H9 (cell line): ENCODE measurements at regions not wholly inside any gene's neighbourhood (a gene's known extent, or its start where the extent isn't known, plus 50 kb on each side); places are given as distances from the start of the nearest gene placed in this dataset.

Experiments
- DNase-seq: peaks from one replicate; pipeline ENCODE4 v3.0.0-alpha.2; 2017
- H2AFZ ChIP-seq: one replicate; pipeline ENCODE4 v1.6.1; 2013; ENCODE audit warnings: mild to moderate bottlenecking, low read length, control low read depth, moderate library complexity
- H2AK5ac ChIP-seq: 2 replicates; pipeline ENCODE4 v1.6.1; 2013; ENCODE audit warnings: low read length, control low read depth, mixed read lengths; ENCODE audit not compliant: insufficient read length
- H2BK120ac ChIP-seq: one replicate; pipeline ENCODE4 v1.6.1; 2013; ENCODE audit warnings: low read depth, mild to moderate bottlenecking, low read length, control low read depth, inconsistent platforms; ENCODE audit not compliant: poor library complexity, severe bottlenecking
- H2BK12ac ChIP-seq: 2 replicates; pipeline ENCODE4 v1.6.1; 2013; ENCODE audit warnings: low read length, control low read depth, mixed read lengths, low read depth; ENCODE audit not compliant: insufficient read length
- H2BK15ac ChIP-seq: 2 replicates; pipeline ENCODE4 v1.6.1; 2013; ENCODE audit warnings: low read depth, low read length, control low read depth
- H2BK20ac ChIP-seq: one replicate; pipeline ENCODE4 v1.6.1; 2013; ENCODE audit warnings: low read depth, mild to moderate bottlenecking, low read length, control low read depth, inconsistent platforms; ENCODE audit not compliant: poor library complexity, severe bottlenecking
- H2BK5ac ChIP-seq: 2 replicates; pipeline ENCODE4 v1.6.1; 2013; ENCODE audit warnings: low read length, control low read depth, mixed read lengths; ENCODE audit not compliant: insufficient read length
- H3K14ac ChIP-seq: 2 replicates; pipeline ENCODE4 v1.6.1; 2013; ENCODE audit warnings: low read length, control low read depth; ENCODE audit not compliant: insufficient read depth
- H3K18ac ChIP-seq: 2 replicates; pipeline ENCODE4 v1.6.1; 2013; ENCODE audit warnings: low read depth, mild to moderate bottlenecking, mixed read lengths, low read length, control low read depth; ENCODE audit not compliant: insufficient read length
- H3K23ac ChIP-seq: 2 replicates; pipeline ENCODE4 v1.6.1; 2013; ENCODE audit warnings: low read length, control low read depth, mixed read lengths, low read depth; ENCODE audit not compliant: insufficient read length
- H3K23me2 ChIP-seq: 2 replicates; pipeline ENCODE4 v1.6.1; 2013; ENCODE audit warnings: low read depth, mild to moderate bottlenecking, mixed read lengths, low read length, control low read depth; ENCODE audit not compliant: insufficient read length, poor library complexity, severe bottlenecking
- H3K27ac ChIP-seq: 2 replicates; pipeline ENCODE4 v1.5.1; 2013; ENCODE audit warnings: low read length, control low read depth, mixed read lengths, low read depth; ENCODE audit not compliant: insufficient read length
- H3K27me3 ChIP-seq: 2 replicates; pipeline ENCODE4 v1.6.1; 2013; ENCODE audit warnings: low read length, control low read depth, inconsistent platforms; ENCODE audit not compliant: insufficient read depth
- H3K4ac ChIP-seq: 2 replicates; pipeline ENCODE4 v1.6.1; 2013; ENCODE audit warnings: low read depth, mild to moderate bottlenecking, control low read depth, inconsistent platforms, low read length, moderate library complexity
- H3K4me1 ChIP-seq: 2 replicates; pipeline ENCODE4 v1.6.1; 2013; ENCODE audit warnings: low read length, control low read depth, inconsistent platforms; ENCODE audit not compliant: insufficient read depth
- H3K4me2 ChIP-seq: 2 replicates; pipeline ENCODE4 v1.6.1; 2013; ENCODE audit warnings: low read length, control low read depth, mixed read lengths; ENCODE audit not compliant: insufficient read length, insufficient read depth
- H3K56ac ChIP-seq: 2 replicates; pipeline ENCODE4 v1.6.1; 2013; ENCODE audit warnings: low read depth, mild to moderate bottlenecking, mixed read lengths, low read length, control low read depth; ENCODE audit not compliant: insufficient read length
- H3K79me1 ChIP-seq: 2 replicates; pipeline ENCODE4 v1.6.1; 2013; ENCODE audit warnings: low read depth, mild to moderate bottlenecking, moderate library complexity, low read length, control low read depth, inconsistent platforms; ENCODE audit not compliant: insufficient read depth, poor library complexity, severe bottlenecking
- H3K79me2 ChIP-seq: 2 replicates; pipeline ENCODE4 v1.6.1; 2013; ENCODE audit warnings: low read length, control low read depth, inconsistent platforms; ENCODE audit not compliant: insufficient read depth
- H3K9ac ChIP-seq: 2 replicates; pipeline ENCODE4 v1.6.1; 2013; ENCODE audit warnings: low read length, control low read depth, mixed read lengths; ENCODE audit not compliant: insufficient read length; ENCODE audit errors: extremely low read depth
- H3K9me3 ChIP-seq: one replicate; pipeline ENCODE4 v1.6.1; 2013; ENCODE audit warnings: low read depth, low read length, inconsistent platforms; ENCODE audit not compliant: control insufficient read depth
- H3T11ph ChIP-seq: one replicate; pipeline ENCODE4 v1.6.1; 2013; ENCODE audit warnings: mild to moderate bottlenecking, low read length, control low read depth, inconsistent platforms
- H4K20me1 ChIP-seq: one replicate; pipeline ENCODE4 v1.6.1; 2013; ENCODE audit not compliant: control insufficient read depth, insufficient read length, insufficient read depth
- H4K5ac ChIP-seq: 2 replicates; pipeline ENCODE4 v1.6.1; 2013; ENCODE audit warnings: low read depth, mild to moderate bottlenecking, mixed read lengths, low read length, control low read depth; ENCODE audit not compliant: insufficient read length
- H4K8ac ChIP-seq: replicated peaks from 2 replicates; pipeline ENCODE4 v1.6.1; 2013; ENCODE audit warnings: low read length, control low read depth, mixed read lengths, low read depth; ENCODE audit not compliant: insufficient read length
- H4K91ac ChIP-seq: 2 replicates; pipeline ENCODE4 v1.6.1; 2013; ENCODE audit warnings: low read depth, mild to moderate bottlenecking, moderate library complexity, mixed read lengths, low read length, control low read depth; ENCODE audit not compliant: insufficient read length
- H3K27ac Mint-ChIP-seq, 3 experiments: 2 replicates in 2 of 3; 3 replicates in 1 of 3; pipeline ENCODE4 v1.8.0; 2020 to 2021; ENCODE audit warnings: mixed read lengths in 3 of 3, mild to moderate bottlenecking in 1 of 3, moderate library complexity in 1 of 3
- H3K27me3 Mint-ChIP-seq: 2 replicates; pipeline ENCODE4 v1.8.0; 2021; ENCODE audit warnings: low read depth, mild to moderate bottlenecking, moderate library complexity, mixed read lengths
- H3K36me3 Mint-ChIP-seq, 3 experiments: 2 replicates in 2 of 3; 3 replicates in 1 of 3; pipeline ENCODE4 v1.8.0; 2020 to 2021; ENCODE audit warnings: low read depth in 3 of 3, mixed read lengths in 3 of 3; ENCODE audit not compliant: insufficient read depth in 1 of 3
- H3K4me1 Mint-ChIP-seq, 2 experiments: 2 replicates each; pipeline ENCODE4 v1.8.0; 2020; ENCODE audit warnings: mixed read lengths in 2 of 2
- H3K4me3 Mint-ChIP-seq, 2 experiments: 2 replicates in 1 of 2; 3 replicates in 1 of 2; pipeline ENCODE4 v1.8.0; 2020 to 2021; ENCODE audit warnings: mild to moderate bottlenecking in 2 of 2, mixed read lengths in 2 of 2, moderate library complexity in 1 of 2
- H3K9me3 Mint-ChIP-seq, 2 experiments: 2 replicates in 1 of 2; 3 replicates in 1 of 2; pipeline ENCODE4 v1.8.0; 2020; ENCODE audit warnings: mild to moderate bottlenecking in 2 of 2, mixed read lengths in 2 of 2, moderate library complexity in 1 of 2
- WGBS: extraction: QIAGEN DNeasy Blood & Tissue Kit; methylation state at CpG from one replicate; pipeline ENCODE4 v1.1.7; 2013; ENCODE audit warnings: missing lambda C conversion rate, low lambda C conversion rate, mixed read lengths; ENCODE audit not compliant: insufficient read length; ENCODE audit errors: extremely low coverage; 5-methylcytosine and 5-hydroxymethylcytosine counted together
- TF ChIP-seq, protein P1 (sequence below): fragments of 200-600 bp; sonication (generic); conservative IDR thresholded peaks from 3 replicates; pipeline ENCODE4 v1.8.0; 2021; ENCODE audit warnings: antibody characterized with exemption, mild to moderate bottlenecking

DNA sequence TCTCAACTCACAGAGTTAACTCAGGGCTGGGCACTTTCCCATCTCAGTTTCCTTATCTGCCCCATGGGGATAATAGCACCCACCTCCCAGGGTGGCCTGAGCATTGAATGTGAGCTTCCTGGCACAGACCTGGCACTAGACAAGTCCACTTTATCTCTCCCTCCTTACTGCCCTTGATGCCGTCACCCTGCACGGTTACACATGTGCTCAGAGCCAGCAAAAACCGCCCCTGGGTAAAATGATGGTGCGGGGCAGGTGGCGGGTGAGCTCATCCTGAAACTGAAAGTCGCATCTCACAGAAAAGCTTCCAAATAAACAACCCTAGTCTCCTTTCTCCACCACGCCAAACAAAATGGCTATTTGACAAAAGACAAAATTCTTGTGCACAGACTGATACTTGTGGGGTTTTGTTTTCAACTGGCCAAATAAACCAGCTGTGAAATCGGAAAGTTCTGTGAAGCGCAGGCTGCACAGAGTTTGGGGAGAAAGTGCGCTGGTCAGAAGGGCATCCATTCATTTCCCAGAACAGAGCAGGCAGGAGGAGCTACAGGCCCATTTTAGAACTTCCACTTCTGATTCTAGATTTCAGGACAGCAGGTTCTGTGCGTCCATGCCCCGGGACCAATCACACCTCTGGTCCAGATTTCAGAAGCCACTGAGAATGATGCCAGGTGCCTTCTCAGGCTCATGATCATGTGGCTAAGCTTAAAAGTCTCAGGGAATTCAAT is 138.1 kb downstream of the SHANK2 start:
- Histone ChIP-seq H2BK5ac (no peak overlapping the region), H3K4ac (no peak overlapping the region), H3K27me3 (no peaks in the 10 kb centered on the region), H4K20me1 (no peaks in the 10 kb centered on the region), H3K79me1 (no peaks in the 10 kb centered on the region), H2BK12ac (no peak overlapping the region), H3K4me2 (no peak overlapping the region), H2AK5ac (no peak overlapping the region), H3K4me1 (no peaks in the 10 kb centered on the region; the same call in 1 of the 2 replicates), H2BK120ac (no peak overlapping the region), H4K8ac (no peak overlapping the region), H3K9ac (no peak overlapping the region), H2BK15ac (no peak overlapping the region), H3K23ac (no peak overlapping the region), H4K5ac (no peak overlapping the region), H4K91ac (no peak overlapping the region), H3K56ac (no peak overlapping the region), H3T11ph (no peak overlapping the region), H3K27ac (no peak overlapping the region), H2BK20ac (no peak overlapping the region), H3K9me3 (no peaks in the 10 kb centered on the region), H3K23me2 (no peaks in the 10 kb centered on the region), H2AFZ (no peak overlapping the region), H3K79me2 (no peaks in the 10 kb centered on the region), H3K18ac (no peak overlapping the region), H3K14ac (no peak overlapping the region)
- no peaks in the 10 kb centered on the region for H3K9me3 Mint-ChIP-seq
- no peak for DNase-seq
- peaks cover 16 to 33% (median 25%) of the 10 kb centered on the region in 3 experiments for H3K36me3 Mint-ChIP-seq
- H3K4me1 Mint-ChIP-seq = peaks cover 28 to 29% of the 10 kb centered on the region in 2 experiments
- WGBS = no CpG with 5 or more reads among the region's 12 CpGs
- TF ChIP-seq, protein P1, sequence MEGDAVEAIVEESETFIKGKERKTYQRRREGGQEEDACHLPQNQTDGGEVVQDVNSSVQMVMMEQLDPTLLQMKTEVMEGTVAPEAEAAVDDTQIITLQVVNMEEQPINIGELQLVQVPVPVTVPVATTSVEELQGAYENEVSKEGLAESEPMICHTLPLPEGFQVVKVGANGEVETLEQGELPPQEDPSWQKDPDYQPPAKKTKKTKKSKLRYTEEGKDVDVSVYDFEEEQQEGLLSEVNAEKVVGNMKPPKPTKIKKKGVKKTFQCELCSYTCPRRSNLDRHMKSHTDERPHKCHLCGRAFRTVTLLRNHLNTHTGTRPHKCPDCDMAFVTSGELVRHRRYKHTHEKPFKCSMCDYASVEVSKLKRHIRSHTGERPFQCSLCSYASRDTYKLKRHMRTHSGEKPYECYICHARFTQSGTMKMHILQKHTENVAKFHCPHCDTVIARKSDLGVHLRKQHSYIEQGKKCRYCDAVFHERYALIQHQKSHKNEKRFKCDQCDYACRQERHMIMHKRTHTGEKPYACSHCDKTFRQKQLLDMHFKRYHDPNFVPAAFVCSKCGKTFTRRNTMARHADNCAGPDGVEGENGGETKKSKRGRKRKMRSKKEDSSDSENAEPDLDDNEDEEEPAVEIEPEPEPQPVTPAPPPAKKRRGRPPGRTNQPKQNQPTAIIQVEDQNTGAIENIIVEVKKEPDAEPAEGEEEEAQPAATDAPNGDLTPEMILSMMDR = no peak
- peak overlapping the region in 1 of 3 experiments; percentile 80; a peak in 1 of 7 replicates for H3K27ac Mint-ChIP-seq
- no peaks in the 10 kb centered on the region for H3K27me3 Mint-ChIP-seq
- H3K4me3 Mint-ChIP-seq = no peak overlapping the region
